Activated T-cell treated with anti-CD3 and anti-CD28 coated beads, Interleukin-2, amount 50 U/mL, for 1 hour (primary cell): ENCODE measurements at regions not wholly inside any gene's neighbourhood (a gene's known extent, or its start where the extent isn't known, plus 50 kb on each side); places are given as distances from the start of the nearest gene placed in this dataset.
"Not testable (repeated sequence)": the region's sequence is repeated elsewhere in the genome, so short reads cannot be mapped to it uniquely, and the experiment has no call there.

ENCODE experiments used
- DNase-seq: peaks from one replicate; pipeline ENCODE4 v3.0.0-alpha.2; 2020

DNA sequence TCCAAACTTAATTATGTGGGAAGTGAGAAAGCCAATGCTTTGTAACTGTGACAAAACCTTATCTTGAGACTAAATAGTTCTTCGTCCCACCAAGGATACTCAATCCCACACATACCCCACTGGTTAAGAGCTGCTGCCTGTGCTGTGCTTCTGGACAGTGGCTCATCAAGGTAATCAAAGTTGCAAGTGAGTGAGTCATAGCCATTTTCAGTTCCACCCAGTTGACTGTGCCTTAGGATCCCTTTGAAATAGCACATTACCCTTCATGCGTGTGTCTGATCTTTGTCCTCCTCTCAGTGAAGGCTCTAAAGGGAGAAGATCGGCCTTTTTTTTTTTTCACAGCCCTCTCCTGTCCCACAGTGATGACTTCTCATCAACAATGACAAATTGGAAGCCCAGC, 706.0 kb upstream of the AUTS2 start:
- no peak for DNase-seq

GRCh38 chr7:68893411-68893810, 704.9 kb upstream of the AUTS2 start:
- no peak for DNase-seq

- DNase-seq, result not testable (repeated sequence)
Measured at GRCh38 chr7:68899156-68899555, 699.1 kb upstream of the AUTS2 start.

DNA sequence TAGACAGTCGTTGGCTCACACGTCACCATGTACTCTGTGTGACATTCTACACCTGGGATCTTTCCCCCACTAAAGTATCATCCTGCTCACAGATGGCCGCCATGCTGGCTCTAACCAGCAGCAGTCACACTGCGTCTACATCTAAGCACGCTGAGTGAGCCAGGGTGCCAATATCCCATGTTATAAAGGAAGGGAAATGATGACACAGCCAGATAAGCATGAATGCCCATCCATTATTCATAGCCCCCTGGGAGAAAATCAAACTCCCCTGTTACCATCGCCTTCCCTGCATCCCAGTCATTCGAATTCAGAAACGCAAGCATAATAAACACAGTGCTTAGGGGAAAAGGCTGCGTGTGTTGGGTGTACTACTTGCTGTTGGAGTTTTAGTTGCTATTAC, 698.2 kb upstream of the AUTS2 start:
- no peak for DNase-seq

DNA sequence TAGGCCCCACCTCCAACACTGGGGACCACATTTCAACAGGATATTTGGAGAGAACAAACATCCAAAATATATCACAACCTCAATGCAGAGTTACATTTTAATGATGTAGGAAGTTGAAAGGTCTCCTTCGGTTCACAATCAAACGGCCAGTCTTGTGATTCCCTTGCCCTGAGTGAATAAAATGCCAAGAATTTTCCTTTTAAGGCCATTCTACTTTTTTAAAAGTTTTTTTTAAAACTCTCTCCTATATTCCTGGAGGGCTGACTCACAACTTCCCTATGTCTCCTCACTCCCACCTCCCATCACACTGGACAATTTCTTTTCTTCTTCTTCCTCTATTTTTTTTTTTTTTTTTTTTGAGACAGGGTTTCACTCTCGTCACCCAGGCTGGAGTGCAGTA, 693.6 kb upstream of the AUTS2 start:
- no peak for DNase-seq

- no peak for DNase-seq
Measured at GRCh38 chr7:68911754-68912153, 686.5 kb upstream of the AUTS2 start.

DNA sequence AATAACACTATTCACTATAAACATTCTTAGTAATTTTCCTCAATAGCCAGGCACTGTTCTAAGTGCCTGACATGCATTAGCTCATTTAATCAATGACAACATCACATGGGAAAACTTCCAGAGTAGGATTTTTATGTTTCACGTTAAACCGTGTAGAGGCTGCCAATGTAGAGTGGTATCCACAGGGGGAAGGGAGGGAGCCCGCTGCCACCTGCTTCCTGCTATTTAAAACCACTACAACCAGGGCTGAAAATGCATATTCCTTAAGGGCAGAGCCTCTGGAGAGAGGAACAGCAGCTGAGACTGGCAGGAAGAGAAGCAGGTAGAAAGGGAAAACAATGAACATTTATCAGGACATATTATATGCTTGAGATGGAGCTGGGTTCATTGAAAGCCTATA, 684.3 kb upstream of the AUTS2 start:
- no peak for DNase-seq

GRCh38 chr7:68917041-68917651, 681.1 kb upstream of the AUTS2 start:
- DNase-seq, result no peak

- no peak for DNase-seq
Measured at GRCh38 chr7:68918621-68919020, 679.7 kb upstream of the AUTS2 start.

DNA sequence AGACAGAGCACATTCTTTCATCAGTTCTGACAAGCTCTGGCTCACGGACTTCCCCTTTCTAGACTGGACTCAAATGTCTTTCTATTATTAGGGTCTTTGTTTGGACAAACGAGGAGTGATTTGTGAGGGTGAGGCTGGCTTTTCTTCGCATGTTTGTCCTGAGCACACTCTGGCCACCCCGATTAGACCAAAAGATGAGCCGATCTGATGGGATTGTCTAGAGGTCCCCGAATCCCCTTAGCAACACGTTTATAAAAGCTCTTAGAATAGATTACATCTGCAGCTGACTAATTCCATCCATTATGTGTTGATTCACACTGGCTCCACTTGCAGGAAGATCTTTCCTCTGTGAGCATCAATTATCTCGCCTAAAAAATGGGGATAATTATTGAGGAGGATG, 675.4 kb upstream of the AUTS2 start:
- DNase-seq, result no peak

DNA sequence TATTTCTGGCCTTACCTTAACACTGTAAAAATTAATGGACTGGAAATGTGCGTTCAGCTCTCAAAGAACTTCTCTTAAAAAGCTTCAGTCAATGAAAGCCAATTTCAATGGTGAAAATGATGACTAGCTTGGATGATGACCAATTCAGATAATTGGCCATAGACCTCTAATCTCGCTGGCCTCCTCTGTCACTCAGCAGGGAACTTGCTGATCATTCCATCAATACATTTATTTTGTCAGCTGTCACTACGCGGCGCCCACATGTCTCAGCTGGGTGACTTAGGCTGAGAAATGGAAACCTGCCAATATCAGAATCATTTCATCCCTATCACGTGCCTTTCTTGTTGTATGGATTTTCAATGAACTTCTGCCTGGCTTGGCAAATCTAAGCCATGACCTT, 673.0 kb upstream of the AUTS2 start:
- DNase-seq, result no peak

DNA sequence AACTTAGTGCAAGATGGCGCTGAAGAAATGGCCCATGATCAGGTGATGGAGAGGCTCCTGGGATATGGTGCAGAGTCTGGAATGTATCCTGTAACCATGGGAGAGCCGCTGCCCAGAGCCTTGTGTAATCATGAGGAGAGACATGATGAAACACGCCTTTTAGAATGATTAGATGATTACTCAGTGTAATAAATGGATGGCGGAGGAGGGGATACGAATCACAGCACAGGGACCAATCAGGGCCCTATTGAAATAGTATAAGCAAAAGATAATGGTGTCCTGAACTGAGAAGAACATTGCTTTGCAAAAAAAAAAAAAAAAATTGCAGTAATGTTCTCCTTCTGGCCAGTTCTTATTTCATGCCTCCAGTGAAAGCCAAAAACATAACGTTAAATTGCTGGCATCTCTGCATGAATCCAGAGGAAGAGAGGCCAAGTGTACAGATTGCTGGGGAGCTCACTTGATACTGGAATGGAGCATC, 668.5 kb upstream of the AUTS2 start:
- DNase-seq, result no peak

GRCh38 chr7:68936471-68937035, 661.7 kb upstream of the AUTS2 start:
- DNase-seq, result no peak

GRCh38 chr7:68938151-68938550, 660.1 kb upstream of the AUTS2 start:
- no peak for DNase-seq

DNA sequence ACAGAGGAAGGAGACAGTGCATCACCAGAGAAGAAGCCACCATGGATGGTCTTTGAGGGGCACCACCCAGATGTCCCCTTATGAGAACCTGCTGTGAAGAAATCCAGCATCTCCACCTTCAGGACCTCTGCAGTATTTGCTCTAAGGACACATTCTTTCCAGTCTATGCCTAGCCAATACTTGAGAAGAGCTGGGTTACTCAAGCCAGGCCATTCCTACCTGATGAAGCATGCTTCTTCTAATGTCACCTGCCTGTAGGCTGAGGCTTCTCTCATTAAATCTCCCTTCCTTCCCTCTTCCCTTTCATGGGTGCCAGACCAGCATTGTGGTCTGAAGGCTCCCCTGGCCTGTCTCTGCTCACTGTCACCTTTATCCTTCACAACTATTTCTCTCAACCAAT, 654.5 kb upstream of the AUTS2 start:
- DNase-seq, result no peak

DNA sequence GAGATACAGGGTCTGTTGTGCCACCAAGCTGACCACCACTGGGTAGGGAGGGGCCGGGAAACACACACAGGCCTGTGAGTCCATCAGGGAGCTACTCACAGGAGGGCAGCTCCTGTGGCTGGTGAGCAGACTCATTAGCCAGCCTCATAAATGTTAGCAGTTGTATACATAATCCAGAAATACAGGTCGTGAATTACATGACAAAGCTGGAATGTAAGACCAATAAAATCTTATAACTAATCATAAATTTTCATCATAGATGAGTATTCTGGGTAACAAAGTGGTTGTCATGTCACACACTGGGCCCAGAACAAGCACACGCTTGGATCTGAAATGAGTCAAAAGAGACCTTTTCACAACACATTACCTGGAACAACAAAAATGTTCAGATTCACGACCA, 642.6 kb upstream of the AUTS2 start:
- DNase-seq, result no peak

DNA sequence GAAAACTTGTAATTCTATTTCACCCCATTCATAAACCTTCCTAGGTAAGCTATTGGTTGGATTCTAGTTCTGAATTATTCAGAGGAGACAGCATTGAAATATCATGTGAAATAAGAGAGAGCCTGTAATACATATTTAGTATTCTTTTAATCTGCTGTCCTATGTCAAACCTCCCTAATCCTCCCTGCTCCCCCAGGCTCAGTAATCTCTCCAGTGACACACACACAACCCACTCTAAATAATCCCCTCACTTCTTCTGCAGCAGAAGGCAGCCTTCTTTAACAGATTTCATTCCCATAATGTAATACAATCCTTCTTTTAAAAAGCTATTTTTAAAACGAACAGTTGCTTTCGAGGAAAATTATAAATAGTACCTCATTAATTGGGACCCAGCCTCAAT, 639.7 kb upstream of the AUTS2 start:
- no peak for DNase-seq

DNA sequence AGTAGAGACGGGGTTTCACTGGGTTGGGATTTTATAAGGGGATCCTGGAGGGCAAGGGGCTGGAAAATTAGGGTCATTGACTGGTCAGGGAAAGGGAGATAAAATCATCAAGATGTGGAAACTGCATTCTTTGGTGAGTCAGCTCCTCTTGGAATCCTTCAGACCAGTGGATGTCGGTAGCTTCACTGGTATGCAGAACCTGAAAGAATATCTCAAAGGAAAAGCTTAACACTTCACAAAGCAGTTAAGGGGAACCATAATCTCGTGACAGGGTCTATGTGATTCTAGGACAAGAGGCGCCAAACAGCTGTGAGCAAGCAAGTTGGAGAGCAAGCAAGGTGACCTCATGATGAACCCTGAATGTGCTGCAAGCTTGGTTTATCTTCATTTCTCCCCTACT, 634.7 kb upstream of the AUTS2 start:
- no peak for DNase-seq

DNA sequence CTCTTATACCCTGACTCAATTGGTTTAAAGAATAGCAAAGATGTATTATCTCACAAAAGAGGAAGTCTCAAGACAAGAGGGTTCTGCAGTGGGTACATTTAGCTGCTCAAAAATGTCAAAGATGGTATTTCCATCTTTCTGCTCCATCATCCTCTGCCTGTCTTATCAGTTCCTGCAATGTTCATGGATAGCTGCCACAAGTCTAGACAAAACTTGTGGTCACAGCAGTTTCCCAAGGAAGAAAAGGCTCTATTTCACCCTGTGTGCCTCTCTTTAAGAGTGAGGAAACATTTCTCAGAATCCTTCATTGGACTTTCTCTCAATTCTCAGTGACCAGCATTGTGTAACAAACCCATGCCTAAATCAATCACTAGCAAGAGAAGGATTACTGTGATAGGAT, 634.2 kb upstream of the AUTS2 start:
- DNase-seq, result no peak

DNA sequence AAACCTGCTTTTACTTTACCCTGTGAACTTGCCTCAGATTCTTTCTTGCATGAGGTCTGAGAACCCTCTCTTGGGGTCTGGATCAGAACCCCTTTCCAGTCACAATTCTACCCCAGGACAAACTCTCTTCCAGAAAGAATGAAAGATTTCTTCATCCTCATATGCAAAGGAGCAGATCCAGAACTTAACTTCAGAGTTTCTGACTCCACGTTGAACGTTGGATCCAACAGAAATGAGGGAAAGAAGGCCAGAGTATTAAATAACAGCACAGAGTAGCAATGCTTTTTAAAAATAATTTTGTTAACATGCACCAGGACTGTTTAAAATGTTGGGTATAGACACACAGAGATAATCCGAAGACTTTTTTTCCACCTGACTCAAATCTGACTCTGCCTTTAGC, 632.9 kb upstream of the AUTS2 start:
- DNase-seq, result no peak

GRCh38 chr7:68967598-68967997, 630.7 kb upstream of the AUTS2 start:
- no peak for DNase-seq

DNA sequence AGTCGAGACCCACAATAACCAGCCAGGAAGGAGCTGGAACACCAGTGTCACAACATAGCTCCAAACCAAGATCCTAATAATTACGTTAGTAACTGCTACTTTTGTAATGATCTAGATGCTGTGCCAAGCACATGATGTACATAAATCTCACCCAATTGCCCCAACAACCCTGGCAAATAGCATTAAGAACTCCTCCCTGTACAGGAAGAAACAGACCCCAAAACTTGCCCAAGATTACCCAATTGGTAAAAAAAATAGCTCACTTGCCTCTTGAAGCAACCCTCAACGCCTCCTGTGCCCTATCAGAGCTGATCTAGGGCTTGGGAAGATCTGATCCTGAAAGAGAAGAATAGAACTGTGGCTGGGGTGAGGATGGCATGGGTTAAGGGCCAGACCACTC, 628.7 kb upstream of the AUTS2 start:
- DNase-seq, result no peak

DNA sequence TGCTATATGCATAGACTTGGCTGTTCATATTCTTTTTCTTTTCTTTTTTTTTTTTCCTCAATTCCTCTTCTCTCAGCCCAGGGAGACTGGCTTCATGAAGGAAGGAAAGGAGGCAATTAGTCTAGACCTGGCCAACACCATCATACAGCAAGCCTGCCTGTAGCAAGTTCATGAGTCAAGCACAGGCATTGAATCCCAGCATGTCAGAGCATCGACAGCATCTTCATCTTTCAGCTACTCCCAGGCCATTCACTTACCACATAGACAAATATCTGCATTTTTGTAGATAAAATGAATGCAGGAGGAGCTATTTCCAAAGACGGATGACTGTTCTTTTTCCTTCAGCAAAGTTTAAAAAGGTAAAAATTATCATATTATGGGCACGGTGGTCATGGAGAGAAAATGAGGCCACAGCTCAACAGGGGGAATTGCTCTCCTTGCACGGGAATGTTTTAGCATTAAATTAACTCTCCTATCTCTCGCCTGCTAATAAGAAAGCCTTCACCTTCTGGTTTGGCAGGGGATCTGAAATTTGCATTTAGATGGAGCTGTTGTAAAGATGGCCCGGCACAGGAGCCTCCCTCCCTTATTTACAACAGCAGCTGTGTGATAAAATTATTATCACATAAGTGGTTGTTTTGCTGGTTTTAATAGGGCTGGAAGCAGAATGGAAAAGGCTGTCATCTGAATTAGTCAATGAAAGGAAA, 626.5 kb upstream of the AUTS2 start:
- DNase-seq, result no peak

GRCh38 chr7:68977385-68978055, 620.8 kb upstream of the AUTS2 start:
- DNase-seq, result no peak
